Parathyroid adenoma (tissue), 2 donors: ENCODE measurements at regions not wholly inside any gene's neighbourhood (a gene's known extent, or its start where the extent isn't known, plus 50 kb on each side); places are given as distances from the start of the nearest gene placed in this dataset.

Source experiments
- H2AFZ ChIP-seq: fragments of 300-600 bp; sonication (generic); one replicate; pipeline ENCODE4 v1.7.0; 2017; ENCODE audit warnings: antibody characterized with exemption, mild to moderate bottlenecking
- H3K27ac ChIP-seq: fragments of 300-600 bp; sonication (generic); one replicate; pipeline ENCODE4 v1.7.0; 2017
- H3K27me3 ChIP-seq: fragments of 300-600 bp; sonication (generic); one replicate; pipeline ENCODE4 v1.7.0; 2017; ENCODE audit warnings: low read length; ENCODE audit not compliant: control insufficient read depth, insufficient read depth
- H3K36me3 ChIP-seq: fragments of 300-600 bp; sonication (generic); one replicate; pipeline ENCODE4 v1.7.0; 2017; ENCODE audit warnings: low read length; ENCODE audit not compliant: control insufficient read depth, insufficient read depth
- H3K4me1 ChIP-seq: fragments of 300-600 bp; sonication (generic); one replicate; pipeline ENCODE4 v1.7.0; 2017; ENCODE audit warnings: control low read depth
- H3K4me2 ChIP-seq: fragments of 300-600 bp; sonication (generic); one replicate; pipeline ENCODE4 v1.7.0; 2017; ENCODE audit warnings: low read length
- H3K4me3 ChIP-seq: fragments of 300-600 bp; sonication (generic); one replicate; pipeline ENCODE4 v1.7.0; 2017; ENCODE audit warnings: low read depth, low read length
- H3K79me2 ChIP-seq: fragments of 300-600 bp; sonication (generic); one replicate; pipeline ENCODE4 v1.7.0; 2017; ENCODE audit warnings: control low read depth
- H3K9ac ChIP-seq: fragments of 300-600 bp; sonication (generic); one replicate; pipeline ENCODE4 v1.7.0; 2017; ENCODE audit warnings: mild to moderate bottlenecking
- H3K9me3 ChIP-seq: fragments of 300-600 bp; sonication (generic); one replicate; pipeline ENCODE4 v1.7.0; 2017; ENCODE audit warnings: low read length; ENCODE audit not compliant: control insufficient read depth
- TF ChIP-seq, protein P1 (sequence below): fragments of 300-600 bp; sonication (generic); IDR thresholded peaks from one replicate; pipeline ENCODE4 v1.7.0; 2017; ENCODE audit warnings: antibody characterized with exemption, mild to moderate bottlenecking
- donor health status: primary hyperparathyroidism.

DNA sequence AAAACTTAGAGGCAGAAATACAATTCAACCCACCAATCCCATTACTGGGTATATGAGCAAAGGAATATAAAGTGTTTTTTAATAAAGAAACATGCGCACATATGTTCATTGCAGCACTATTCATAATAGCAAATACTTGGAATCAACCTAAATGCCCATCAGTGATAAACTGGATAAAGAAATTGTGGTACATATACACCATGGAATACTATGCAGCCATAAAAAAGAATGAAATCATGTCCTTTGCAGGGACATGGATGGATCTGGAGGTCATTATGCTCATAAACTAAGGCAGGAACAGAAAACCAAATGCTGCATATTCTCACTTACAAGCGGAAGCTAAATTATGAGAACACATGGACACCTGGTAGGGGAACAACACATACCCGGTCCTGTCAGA is 807.7 kb upstream of the INTU start:
- no peaks in the 10 kb centered on the region for H3K27me3 ChIP-seq
- TF ChIP-seq, protein P1, sequence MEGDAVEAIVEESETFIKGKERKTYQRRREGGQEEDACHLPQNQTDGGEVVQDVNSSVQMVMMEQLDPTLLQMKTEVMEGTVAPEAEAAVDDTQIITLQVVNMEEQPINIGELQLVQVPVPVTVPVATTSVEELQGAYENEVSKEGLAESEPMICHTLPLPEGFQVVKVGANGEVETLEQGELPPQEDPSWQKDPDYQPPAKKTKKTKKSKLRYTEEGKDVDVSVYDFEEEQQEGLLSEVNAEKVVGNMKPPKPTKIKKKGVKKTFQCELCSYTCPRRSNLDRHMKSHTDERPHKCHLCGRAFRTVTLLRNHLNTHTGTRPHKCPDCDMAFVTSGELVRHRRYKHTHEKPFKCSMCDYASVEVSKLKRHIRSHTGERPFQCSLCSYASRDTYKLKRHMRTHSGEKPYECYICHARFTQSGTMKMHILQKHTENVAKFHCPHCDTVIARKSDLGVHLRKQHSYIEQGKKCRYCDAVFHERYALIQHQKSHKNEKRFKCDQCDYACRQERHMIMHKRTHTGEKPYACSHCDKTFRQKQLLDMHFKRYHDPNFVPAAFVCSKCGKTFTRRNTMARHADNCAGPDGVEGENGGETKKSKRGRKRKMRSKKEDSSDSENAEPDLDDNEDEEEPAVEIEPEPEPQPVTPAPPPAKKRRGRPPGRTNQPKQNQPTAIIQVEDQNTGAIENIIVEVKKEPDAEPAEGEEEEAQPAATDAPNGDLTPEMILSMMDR, result no peak
- no peaks in the 10 kb centered on the region for H3K79me2 ChIP-seq
- no peak overlapping the region for H3K9ac ChIP-seq
- no peak overlapping the region for H3K4me2 ChIP-seq
- H3K4me1 ChIP-seq, result no peaks in the 10 kb centered on the region
- no peak overlapping the region for H2AFZ ChIP-seq
- no peaks in the 10 kb centered on the region for H3K9me3 ChIP-seq
- H3K4me3 ChIP-seq, result no peak overlapping the region
- H3K36me3 ChIP-seq, result no peaks in the 10 kb centered on the region
- H3K27ac ChIP-seq, result no peak overlapping the region

DNA sequence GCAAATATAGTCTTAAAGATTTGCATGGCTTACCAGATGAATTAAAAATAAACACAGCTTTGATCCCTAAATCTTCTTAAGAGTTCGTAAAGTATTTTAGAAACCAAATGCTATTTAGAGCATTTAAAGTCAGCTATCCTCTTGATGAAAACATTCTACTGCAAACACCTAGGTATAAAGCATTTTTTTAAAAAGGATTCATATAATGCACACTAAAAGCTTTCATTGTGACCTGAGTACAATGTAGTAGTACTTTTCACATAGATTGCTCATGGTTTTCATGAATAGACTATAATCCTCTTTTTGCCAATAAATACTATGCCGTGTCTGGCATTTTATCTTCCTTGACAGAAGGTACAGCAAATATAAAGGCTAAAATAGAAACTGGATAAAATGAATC is 805.1 kb upstream of the INTU start:
- no peak overlapping the region for H3K27ac ChIP-seq
- H3K9me3 ChIP-seq, result no peaks in the 10 kb centered on the region
- no peak overlapping the region for H3K9ac ChIP-seq
- H2AFZ ChIP-seq, result no peak overlapping the region
- no peaks in the 10 kb centered on the region for H3K36me3 ChIP-seq
- H3K4me2 ChIP-seq, result no peak overlapping the region
- TF ChIP-seq, protein P1, result no peak
- no peaks in the 10 kb centered on the region for H3K27me3 ChIP-seq
- no peaks in the 10 kb centered on the region for H3K79me2 ChIP-seq
- H3K4me1 ChIP-seq, result no peaks in the 10 kb centered on the region
- H3K4me3 ChIP-seq, result no peak overlapping the region

DNA sequence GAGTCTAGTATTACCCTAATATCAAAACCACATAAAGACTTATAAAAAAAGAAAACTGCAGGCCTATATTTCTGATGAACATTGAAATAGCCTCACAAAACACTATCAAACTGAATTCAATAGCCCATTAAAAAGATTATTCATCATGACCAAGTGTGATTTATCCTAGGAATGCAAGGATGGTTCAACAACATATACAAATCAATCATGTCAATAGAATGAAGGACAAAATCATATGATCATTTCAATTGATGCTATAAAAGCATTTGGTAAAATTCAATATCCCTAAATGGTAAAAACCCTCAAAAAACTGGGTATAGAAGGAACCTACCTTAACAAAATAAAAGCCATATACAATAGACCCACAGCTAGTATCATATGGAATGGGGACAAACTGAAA is 797.9 kb upstream of the INTU start:
- H3K4me2 ChIP-seq, result no peak overlapping the region
- H2AFZ ChIP-seq, result no peak overlapping the region
- no peaks in the 10 kb centered on the region for H3K4me1 ChIP-seq
- no peaks in the 10 kb centered on the region for H3K9me3 ChIP-seq
- H3K27ac ChIP-seq, result no peak overlapping the region
- no peaks in the 10 kb centered on the region for H3K36me3 ChIP-seq
- H3K9ac ChIP-seq, result no peak overlapping the region
- H3K4me3 ChIP-seq, result no peak overlapping the region
- H3K27me3 ChIP-seq, result no peaks in the 10 kb centered on the region
- TF ChIP-seq, protein P1, result no peak
- no peaks in the 10 kb centered on the region for H3K79me2 ChIP-seq

DNA sequence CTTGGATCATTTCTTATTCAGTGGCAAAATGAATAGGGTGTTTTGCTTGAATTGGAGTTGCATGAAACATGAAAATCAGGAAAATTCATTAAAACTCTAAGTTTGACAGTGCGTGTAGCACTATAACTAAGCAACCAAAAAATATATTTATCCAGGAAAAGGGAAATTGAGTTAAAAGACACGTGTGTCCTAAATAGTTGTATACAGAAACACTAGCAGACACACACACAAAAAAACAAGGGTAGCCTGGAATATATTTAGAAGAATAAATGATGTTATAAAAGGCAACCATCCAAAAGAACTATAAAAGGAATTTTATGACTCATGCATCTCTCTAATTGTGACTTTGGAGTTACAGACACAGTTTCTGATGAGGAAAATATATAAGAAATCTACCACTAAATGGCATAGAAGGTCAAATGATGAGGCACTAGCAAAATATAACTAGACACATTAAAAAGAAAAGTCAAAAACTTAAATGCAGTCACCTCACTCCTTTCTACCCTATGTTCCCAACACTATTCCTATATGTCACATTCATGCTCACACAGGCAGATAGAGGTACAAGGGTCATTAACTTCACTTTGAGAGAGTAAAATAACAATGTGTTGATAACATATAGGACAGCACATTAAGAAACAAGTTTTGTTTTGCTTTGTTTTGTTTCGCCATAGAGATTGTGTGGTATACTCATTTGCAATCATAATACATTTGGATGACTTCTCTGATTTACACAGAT is 793.6 kb upstream of the INTU start:
- H3K36me3 ChIP-seq, result no peaks in the 10 kb centered on the region

More for the DNA sequence above, 793.6 kb upstream of the INTU start:
- TF ChIP-seq, protein P1, result no peak
- H2AFZ ChIP-seq, result no peak overlapping the region
- no peaks in the 10 kb centered on the region for H3K4me1 ChIP-seq
- no peak overlapping the region for H3K4me3 ChIP-seq
- no peaks in the 10 kb centered on the region for H3K9me3 ChIP-seq
- no peaks in the 10 kb centered on the region for H3K27me3 ChIP-seq
- no peak overlapping the region for H3K4me2 ChIP-seq
- H3K9ac ChIP-seq, result no peak overlapping the region
- no peaks in the 10 kb centered on the region for H3K79me2 ChIP-seq
- no peak overlapping the region for H3K27ac ChIP-seq
